Mesodermal cell (in vitro differentiated cells): ENCODE measurements at regions not wholly inside any gene's neighbourhood (a gene's known extent, or its start where the extent isn't known, plus 50 kb on each side); places are given as distances from the start of the nearest gene placed in this dataset.
"Not testable (repeated sequence)": the region's sequence is repeated elsewhere in the genome, so short reads cannot be mapped to it uniquely, and the experiment has no call there.

Experiments used
- H3K27ac ChIP-seq: 2 replicates; pipeline ENCODE4 v1.7.0; 2013; ENCODE audit warnings: mild to moderate bottlenecking, low read depth, low read length, moderate library complexity; ENCODE audit not compliant: severe bottlenecking
- H3K36me3 ChIP-seq: 2 replicates; pipeline ENCODE4 v1.7.1; 2013; ENCODE audit warnings: mild to moderate bottlenecking, low read length, moderate library complexity; ENCODE audit not compliant: control insufficient read depth, insufficient read depth
- H3K4me1 ChIP-seq: one replicate; pipeline ENCODE4 v1.7.1; 2013; ENCODE audit warnings: mild to moderate bottlenecking, low read length; ENCODE audit not compliant: insufficient read depth, control insufficient read depth, poor library complexity, severe bottlenecking
- H3K4me3 ChIP-seq: 2 replicates; pipeline ENCODE4 v1.7.0; 2013; ENCODE audit warnings: low read length, control low read depth, mild to moderate bottlenecking; ENCODE audit not compliant: insufficient read depth, poor library complexity, severe bottlenecking; ENCODE audit errors: extremely low read depth
- H3K9me3 ChIP-seq: 2 replicates; pipeline ENCODE4 v1.7.1; 2013; ENCODE audit warnings: mild to moderate bottlenecking, low read length, moderate library complexity; ENCODE audit not compliant: control insufficient read depth
- WGBS, 2 experiments: methylation state at CpG; one replicate each; pipeline ENCODE4 v1.1.5; 2013; ENCODE audit warnings: missing lambda C conversion rate in 2 of 2; ENCODE audit not compliant: insufficient coverage in 2 of 2; 5-methylcytosine and 5-hydroxymethylcytosine counted together

- not testable (repeated sequence) for H3K4me3 ChIP-seq, H3K4me1 ChIP-seq, H3K9me3 ChIP-seq, H3K27ac ChIP-seq, H3K36me3 ChIP-seq
- no CpG with 5 or more reads among the region's 4 CpGs for WGBS, 2 experiments
These were observed 343.7 kb downstream of the NPIPA7 start for GRCh38 chr16:16722666-16723065.

- not testable (repeated sequence) for H3K36me3 ChIP-seq, H3K4me3 ChIP-seq, H3K27ac ChIP-seq, H3K4me1 ChIP-seq, H3K9me3 ChIP-seq
- no CpG with 5 or more reads among the region's 6 CpGs for WGBS, 2 experiments
These were observed 345.0 kb downstream of the NPIPA7 start for GRCh38 chr16:16723819-16724519.

GRCh38 chr16:16727048-16727447 lies 348.1 kb downstream of the NPIPA7 start:
- not testable (repeated sequence) for H3K36me3 ChIP-seq, H3K9me3 ChIP-seq, H3K27ac ChIP-seq, H3K4me1 ChIP-seq, H3K4me3 ChIP-seq
- no CpG with 5 or more reads among the region's 2 CpGs for WGBS, 2 experiments

GRCh38 chr16:16742573-16742972 lies 363.6 kb downstream of the NPIPA7 start:
- H3K27ac ChIP-seq, H3K4me1 ChIP-seq, H3K36me3 ChIP-seq, H3K9me3 ChIP-seq, H3K4me3 ChIP-seq: not testable (repeated sequence)
- WGBS, 2 experiments, result no CpG with 5 or more reads among the region's 1 CpG

GRCh38 chr16:16754992-16755667 lies 376.2 kb downstream of the NPIPA7 start:
- H3K4me3 ChIP-seq, H3K36me3 ChIP-seq, H3K9me3 ChIP-seq, H3K4me1 ChIP-seq, H3K27ac ChIP-seq: not testable (repeated sequence)
- WGBS, 2 experiments, result 100% methylated on average over 1 of the region's 5 CpGs; no CpG with 5 or more reads in 1 of the 2 experiments

- Histone ChIP-seq H3K36me3 (no peaks in the 10 kb centered on the region), H3K4me3 (no peak overlapping the region), H3K4me1 (no peaks in the 10 kb centered on the region), H3K27ac (no peak overlapping the region), H3K9me3 (no peaks in the 10 kb centered on the region)
- WGBS, 2 experiments, result 75 to 81% methylated on average over 2 to 4 of the region's 4 CpGs
These were observed 384.5 kb downstream of the NPIPA7 start for GRCh38 chr16:16763449-16763848.

- not testable (repeated sequence) for H3K4me1 ChIP-seq, H3K27ac ChIP-seq, H3K36me3 ChIP-seq, H3K4me3 ChIP-seq, H3K9me3 ChIP-seq
- 100% methylated on average over 1 of the region's 1 CpG; no CpG with 5 or more reads in 1 of the 2 experiments for WGBS, 2 experiments
These were observed 391.8 kb downstream of the NPIPA7 start for GRCh38 chr16:16770717-16771116.

GRCh38 chr16:16774389-16774788 lies 395.4 kb downstream of the NPIPA7 start:
- no peaks in the 10 kb centered on the region for H3K36me3 ChIP-seq
- 66% methylated on average over 3 of the region's 5 CpGs; no CpG with 5 or more reads in 1 of the 2 experiments for WGBS, 2 experiments
- no peak overlapping the region for H3K27ac ChIP-seq
- H3K4me3 ChIP-seq, result no peak overlapping the region
- H3K9me3 ChIP-seq, result no peaks in the 10 kb centered on the region
- no peaks in the 10 kb centered on the region for H3K4me1 ChIP-seq

- H3K27ac ChIP-seq, result no peak overlapping the region
- H3K36me3 ChIP-seq, result no peaks in the 10 kb centered on the region
- WGBS, 2 experiments, result no CpG with 5 or more reads among the region's 1 CpG
- H3K4me3 ChIP-seq, result no peak overlapping the region
- H3K9me3 ChIP-seq, result no peaks in the 10 kb centered on the region
- peaks cover 6% of the 10 kb centered on the region for H3K4me1 ChIP-seq
These were observed 399.4 kb downstream of the NPIPA7 start for GRCh38 chr16:16778332-16778731.

- Histone ChIP-seq H3K27ac (peak overlapping the region; percentile 36), H3K4me1 (peaks cover 6% of the 10 kb centered on the region)
- WGBS, 2 experiments, result 0% methylated on average over 1 to 2 of the region's 4 CpGs
These were observed 401.6 kb downstream of the NPIPA7 start for GRCh38 chr16:16780588-16780987.

GRCh38 chr16:16782153-16782552 lies 403.2 kb downstream of the NPIPA7 start:
- Histone ChIP-seq H3K4me3 (no peak overlapping the region), H3K27ac (no peak overlapping the region), H3K4me1 (peaks cover 6% of the 10 kb centered on the region), H3K9me3 (no peaks in the 10 kb centered on the region), H3K36me3 (no peaks in the 10 kb centered on the region)
- WGBS, 2 experiments, result 75 to 82% methylated on average over 4 of the region's 4 CpGs

More at GRCh38 chr16:16780588-16780987, 401.6 kb downstream of the NPIPA7 start:
- Histone ChIP-seq H3K36me3 (no peaks in the 10 kb centered on the region), H3K9me3 (no peaks in the 10 kb centered on the region), H3K4me3 (no peak overlapping the region)
